K562 (cell line): ENCODE measurements at regions not wholly inside any gene's neighbourhood (a gene's known extent, or its start where the extent isn't known, plus 50 kb on each side); places are given as distances from the start of the nearest gene placed in this dataset.

Source experiments
- BHLHE40 ChIP-seq: IDR thresholded peaks from 2 replicates; pipeline ENCODE4 v1.6.1; 2011; ENCODE audit warnings: low read length, improper control_type of control experiment
- BRCA1 ChIP-seq, 2 experiments: fragments of 450-650 bp in 1 of 2; sonication (generic) in 1 of 2; formaldehyde crosslinking in 1 of 2; IDR thresholded peaks; 2 replicates each; pipeline versions ENCODE4 v1.5.0 to v1.6.1; 2017 to 2020; ENCODE audit warnings: mild to moderate bottlenecking in 1 of 2, missing genetic modification reagents in 1 of 2
- CREM ChIP-seq: IDR thresholded peaks from 2 replicates; pipeline ENCODE4 v1.6.1; 2014; ENCODE audit warnings: antibody characterized with exemption, low read depth
- FOSL1 ChIP-seq: fragments of 200-800 bp; sonication (Bioruptor generic); conservative IDR thresholded peaks from 2 replicates; pipeline ENCODE4 v1.6.1; 2016; ENCODE audit warnings: missing genetic modification characterization, missing compliant biosample characterization
- FOXM1 ChIP-seq, 2 experiments: fragments of 450-650 bp in 1 of 2; sonication (generic) in 1 of 2; formaldehyde crosslinking in 1 of 2; IDR thresholded peaks; 2 replicates each; pipeline versions ENCODE4 v1.6.1 to v1.9.0; 2017 to 2022; ENCODE audit warnings: low read depth in 2 of 2, mild to moderate bottlenecking in 2 of 2, missing genetic modification reagents in 1 of 2, moderate library complexity in 1 of 2
- GATA2 ChIP-seq: sonication (generic); formaldehyde crosslinking; IDR thresholded peaks from 2 replicates; pipeline ENCODE4 v1.4.0; 2020; ENCODE audit warnings: mild to moderate bottlenecking, missing genetic modification reagents
- KDM5B ChIP-seq: fragments of 200-600 bp; sonication (generic); IDR thresholded peaks from 2 replicates; pipeline ENCODE4 v1.6.1; 2012; ENCODE audit warnings: low read depth, mild to moderate bottlenecking, moderate library complexity, low read length, control low read depth, inconsistent platforms; ENCODE audit not compliant: insufficient replicate concordance
- L3MBTL2 ChIP-seq: fragments of 450-650 bp; IDR thresholded peaks from 2 replicates; pipeline ENCODE4 v1.6.1; 2016; ENCODE audit warnings: mild to moderate bottlenecking, moderate library complexity
- MGA ChIP-seq: fragments of 450-650 bp; IDR thresholded peaks from 2 replicates; pipeline ENCODE4 v1.6.1; 2016; ENCODE audit warnings: mild to moderate bottlenecking, moderate library complexity
- POLR2B ChIP-seq: fragments of 450-650 bp; IDR thresholded peaks from 2 replicates; pipeline ENCODE4 v1.6.1; 2018; ENCODE audit warnings: low read depth; ENCODE audit not compliant: partially characterized antibody
- PURB ChIP-seq: sonication (generic); formaldehyde crosslinking; IDR thresholded peaks from 2 replicates; pipeline ENCODE4 v1.9.0; 2021; ENCODE audit warnings: low read depth, mild to moderate bottlenecking, missing genetic modification reagents
- RUNX1 ChIP-seq: sonication (generic); IDR thresholded peaks from 2 replicates; pipeline ENCODE4 v1.6.1; 2016; ENCODE audit warnings: antibody characterized with exemption, low read depth
- SAP30 ChIP-seq: fragments of 200-600 bp; sonication (generic); IDR thresholded peaks from 2 replicates; pipeline ENCODE4 v1.6.1; 2012; ENCODE audit warnings: borderline replicate concordance, low read depth, mild to moderate bottlenecking, moderate library complexity, low read length, control low read depth, inconsistent platforms; ENCODE audit not compliant: insufficient read depth, poor library complexity, severe bottlenecking
- SOX6 ChIP-seq: fragments of 450-650 bp; IDR thresholded peaks from 2 replicates; pipeline ENCODE4 v1.6.1; 2014; ENCODE audit warnings: mild to moderate bottlenecking
- TAF15 ChIP-seq: fragments of 200-400 bp; formaldehyde crosslinking; IDR thresholded peaks from 2 replicates; pipeline ENCODE4 v1.6.1; 2017; ENCODE audit warnings: mild to moderate bottlenecking, low read depth, low read length, moderate library complexity
- TGIF2 ChIP-seq: sonication (generic); formaldehyde crosslinking; IDR thresholded peaks from 2 replicates; pipeline ENCODE4 v1.8.1; 2022; ENCODE audit warnings: mild to moderate bottlenecking, missing genetic modification reagents, moderate library complexity
- ZKSCAN3 ChIP-seq: fragments of 250-450 bp; sonication (Bioruptor Pico); IDR thresholded peaks from 2 replicates; pipeline ENCODE4 v1.4.0; 2020

GRCh38 chr5:58043032-58043945, 416.6 kb downstream of the PLK2 start (continued):
- TF ChIP-seq TGIF2 (no peak), GATA2 (CRISPR knock-in tag) (no peak), POLR2B (no peak), SAP30 (no peak), PURB (CRISPR knock-in tag) (no peak), ZKSCAN3 (no peak), BRCA1 (IDR thresholded peaks at IDR 0.05) (no peak), BRCA1 (CRISPR knock-in tag; IDR thresholded peaks at IDR 0.05) (no peak), SOX6 (peak; percentile 37; the same call in 1 of the 2 replicates), FOXM1 (IDR thresholded peaks at IDR 0.05; ENCODE audit: low read depth) (no peak), FOXM1 (CRISPR knock-in tag; IDR thresholded peaks at IDR 0.05; ENCODE audit: low read depth) (no peak), CREM (no peak), TAF15 (no peak), KDM5B (no peak), MGA (peak; percentile 12; the same call in 1 of the 2 replicates), FOSL1 (tag) (peak; percentile 84), RUNX1 (no peak), L3MBTL2 (no peak; the same call in none of the 2 replicates), BHLHE40 (peak; percentile 47; the same call in 1 of the 2 replicates)
